Keratinocyte (primary cell): ENCODE measurements at regions not wholly inside any gene's neighbourhood (a gene's known extent, or its start where the extent isn't known, plus 50 kb on each side); places are given as distances from the start of the nearest gene placed in this dataset.

Source experiments
- DNase-seq: peaks from one replicate; pipeline ENCODE4 v3.0.0-alpha.2; 2011; ENCODE audit warnings: low read depth, missing footprints, low spot score
- FAIRE-seq: peaks from 2 replicates; lab custom pipeline; 2011; peaks lifted over from hg19 to GRCh38; lab: Jason Lieb, UNC
- H2AFZ ChIP-seq: 2 replicates; pipeline ENCODE4 v1.6.0; 2012; ENCODE audit warnings: low read length, control low read depth, inconsistent platforms; ENCODE audit not compliant: control insufficient read depth
- H3K27ac ChIP-seq: 2 replicates; pipeline ENCODE4 v1.5.1; 2011; ENCODE audit warnings: low read length; ENCODE audit not compliant: control insufficient read depth, insufficient read depth
- H3K27me3 ChIP-seq: 3 replicates; pipeline ENCODE4 v1.6.0; 2011; ENCODE audit warnings: low read length; ENCODE audit not compliant: control insufficient read depth, insufficient read depth; ENCODE audit errors: extremely low read depth
- H3K36me3 ChIP-seq, 2 experiments: 2 replicates in 1 of 2; 3 replicates in 1 of 2; pipeline ENCODE4 v1.5.1; 2011; ENCODE audit warnings: low read length in 2 of 2, mild to moderate bottlenecking in 1 of 2; ENCODE audit not compliant: control insufficient read depth in 2 of 2, insufficient read depth in 2 of 2; ENCODE audit errors: extremely low read depth in 1 of 2
- H3K4me1 ChIP-seq: 3 replicates; pipeline ENCODE4 v1.5.1; 2011; ENCODE audit warnings: low read length; ENCODE audit not compliant: control insufficient read depth, insufficient read depth; ENCODE audit errors: extremely low read depth
- H3K4me2 ChIP-seq: 3 replicates; pipeline ENCODE4 v1.6.0; 2011; ENCODE audit warnings: low read depth, low read length; ENCODE audit not compliant: control insufficient read depth, insufficient read depth; ENCODE audit errors: extremely low read depth
- H3K4me3 ChIP-seq, 3 experiments: fragments of 200-600 bp in 1 of 3; sonication (generic) in 1 of 3; 2 replicates in 2 of 3; 3 replicates in 1 of 3; pipeline ENCODE4 v1.5.1; 2011 to 2016; ENCODE audit warnings: low read length in 3 of 3, mild to moderate bottlenecking in 3 of 3, control low read depth in 2 of 3, inconsistent platforms in 1 of 3, low read depth in 1 of 3, mixed read lengths in 1 of 3, mixed run types in 1 of 3, moderate library complexity in 1 of 3; ENCODE audit not compliant: control insufficient read depth in 2 of 3, insufficient read depth in 2 of 3; ENCODE audit errors: extremely low read depth in 1 of 3
- H3K79me2 ChIP-seq: 2 replicates; pipeline ENCODE4 v1.6.0; 2012; ENCODE audit warnings: low read length; ENCODE audit not compliant: control insufficient read depth, insufficient read depth
- H3K9ac ChIP-seq: 3 replicates; pipeline ENCODE4 v1.6.0; 2011; ENCODE audit warnings: low read length; ENCODE audit not compliant: control insufficient read depth, insufficient read depth; ENCODE audit errors: extremely low read depth
- H3K9me1 ChIP-seq: 3 replicates; pipeline ENCODE4 v1.6.0; 2011; ENCODE audit warnings: low read length; ENCODE audit not compliant: control insufficient read depth, insufficient read depth; ENCODE audit errors: extremely low read depth
- H3K9me3 ChIP-seq: 2 replicates; pipeline ENCODE4 v1.5.1; 2012; ENCODE audit warnings: low read depth, low read length; ENCODE audit not compliant: control insufficient read depth
- H4K20me1 ChIP-seq: 3 replicates; pipeline ENCODE4 v1.6.0; 2011; ENCODE audit warnings: low read length; ENCODE audit not compliant: control insufficient read depth, insufficient read depth; ENCODE audit errors: extremely low read depth
- EZH2 ChIP-seq: IDR thresholded peaks from one replicate; pipeline ENCODE4 v1.6.1; 2012; ENCODE audit warnings: inconsistent platforms, mild to moderate bottlenecking, low read length, moderate library complexity
- dilution Hi-C: fragments of 300-500 bp; cut with MboI; formaldehyde crosslinking; loops from one replicate; pipeline ENCODE4 v1.7.0; 2020; ENCODE audit warnings: low sequenced_read_pairs; ENCODE audit not compliant: extremely low pct_ligation_motif_present
- TF ChIP-seq, protein P1 (sequence below), 3 experiments: IDR thresholded peaks in 1 of 3; conservative IDR thresholded peaks in 1 of 3; optimal IDR thresholded peaks in 1 of 3; 2 replicates in 2 of 3; 3 replicates in 1 of 3; pipeline versions ENCODE3 to v1.5.1; 2011; ENCODE audit warnings: low read length in 3 of 3, mild to moderate bottlenecking in 3 of 3, moderate library complexity in 2 of 3, control low read depth in 1 of 3, inconsistent platforms in 1 of 3; ENCODE audit not compliant: insufficient read depth in 2 of 3; ENCODE audit errors: extremely low read depth in 1 of 3

DNA sequence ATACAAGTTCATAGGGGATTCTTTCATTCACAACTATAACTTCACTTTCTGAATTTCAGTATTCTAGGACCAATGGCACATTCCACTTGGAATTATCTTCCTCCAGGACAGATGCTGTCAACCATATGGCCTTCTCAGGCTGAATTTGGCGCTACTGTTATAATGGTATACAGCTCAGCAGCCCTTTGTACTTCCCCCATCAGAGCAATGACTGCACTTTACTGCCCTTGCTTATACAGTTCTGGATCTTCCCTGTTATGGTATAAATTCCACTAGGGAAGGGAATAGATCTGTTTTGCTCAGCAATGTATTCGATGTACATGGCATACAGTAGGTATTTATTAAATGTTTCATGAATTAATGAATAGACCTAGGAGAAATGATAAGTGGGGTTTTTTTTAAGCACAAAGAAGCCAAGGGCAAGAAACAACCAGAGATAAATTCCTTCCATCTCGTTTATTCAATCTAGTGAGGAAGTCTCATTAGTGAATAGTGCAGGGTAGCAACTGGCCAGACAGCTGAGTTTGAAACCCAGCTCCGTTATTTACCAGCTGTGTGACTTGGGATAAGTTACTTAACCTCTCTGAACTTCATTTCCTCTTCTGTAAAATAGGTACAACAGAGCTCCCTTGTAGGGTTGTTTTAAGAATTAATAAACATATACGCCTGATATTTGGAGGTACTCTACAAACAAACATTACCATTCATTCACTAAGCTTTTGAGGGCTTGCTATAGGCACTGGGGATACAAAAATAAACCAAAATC lies 97.1 kb upstream of the PRDM1 start:
- no peak overlapping the region for H3K4me3 ChIP-seq

DNA sequence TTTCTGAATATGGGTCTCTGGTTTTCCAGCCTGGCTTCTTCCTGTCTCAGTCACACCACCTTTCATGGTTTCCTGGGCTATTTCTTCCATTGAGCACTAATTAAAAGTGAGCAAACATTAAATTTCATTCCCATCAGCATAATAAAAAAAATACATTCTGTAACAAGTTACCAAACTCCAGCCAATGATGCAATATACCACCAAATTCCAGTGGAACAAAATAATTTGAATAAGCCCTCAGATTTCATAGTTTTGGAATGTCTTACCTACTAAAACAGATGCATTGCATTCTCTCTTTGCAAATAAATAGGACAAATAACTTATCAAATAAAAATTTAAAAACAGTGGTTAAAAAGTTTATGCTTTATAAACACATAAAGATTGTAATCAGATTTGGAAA lies 97.8 kb upstream of the PRDM1 start:
- Histone ChIP-seq H2AFZ (no peak overlapping the region), H3K36me3 (no peaks in the 10 kb centered on the region), H3K9me1 (no peaks in the 10 kb centered on the region), H3K4me1 (peaks cover 32% of the 10 kb centered on the region), H3K9me3 (no peaks in the 10 kb centered on the region), H4K20me1 (no peaks in the 10 kb centered on the region), H3K27me3 (no peaks in the 10 kb centered on the region), H3K4me2 (no peak overlapping the region), H3K79me2 (no peaks in the 10 kb centered on the region), H3K27ac (no peak overlapping the region), H3K9ac (no peak overlapping the region), H3K4me3 (no peak overlapping the region)
- TF ChIP-seq, protein P1, sequence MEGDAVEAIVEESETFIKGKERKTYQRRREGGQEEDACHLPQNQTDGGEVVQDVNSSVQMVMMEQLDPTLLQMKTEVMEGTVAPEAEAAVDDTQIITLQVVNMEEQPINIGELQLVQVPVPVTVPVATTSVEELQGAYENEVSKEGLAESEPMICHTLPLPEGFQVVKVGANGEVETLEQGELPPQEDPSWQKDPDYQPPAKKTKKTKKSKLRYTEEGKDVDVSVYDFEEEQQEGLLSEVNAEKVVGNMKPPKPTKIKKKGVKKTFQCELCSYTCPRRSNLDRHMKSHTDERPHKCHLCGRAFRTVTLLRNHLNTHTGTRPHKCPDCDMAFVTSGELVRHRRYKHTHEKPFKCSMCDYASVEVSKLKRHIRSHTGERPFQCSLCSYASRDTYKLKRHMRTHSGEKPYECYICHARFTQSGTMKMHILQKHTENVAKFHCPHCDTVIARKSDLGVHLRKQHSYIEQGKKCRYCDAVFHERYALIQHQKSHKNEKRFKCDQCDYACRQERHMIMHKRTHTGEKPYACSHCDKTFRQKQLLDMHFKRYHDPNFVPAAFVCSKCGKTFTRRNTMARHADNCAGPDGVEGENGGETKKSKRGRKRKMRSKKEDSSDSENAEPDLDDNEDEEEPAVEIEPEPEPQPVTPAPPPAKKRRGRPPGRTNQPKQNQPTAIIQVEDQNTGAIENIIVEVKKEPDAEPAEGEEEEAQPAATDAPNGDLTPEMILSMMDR (optimal IDR thresholded peaks at IDR 0.05 in 1 of 3, IDR thresholded peaks at IDR 0.05 in 1 of 3, conservative IDR thresholded peaks at IDR 0.05 in 1 of 3; ENCODE audit: extremely low read depth in 1 of 3, insufficient read depth in 2 of 3, low read length in 3 of 3) = no peak
- TF ChIP-seq EZH2 = no peak
- no peak for FAIRE-seq
- DNase-seq = no peak
- dilution Hi-C loops = no loop called here

More for the DNA sequence above, 97.1 kb upstream of the PRDM1 start:
- no peak overlapping the region for H2AFZ ChIP-seq
- dilution Hi-C loops = no loop called here
- peaks cover 32% of the 10 kb centered on the region for H3K4me1 ChIP-seq
- H3K36me3 ChIP-seq = no peaks in the 10 kb centered on the region
- H3K4me2 ChIP-seq = no peak overlapping the region
- no peaks in the 10 kb centered on the region for H3K27me3 ChIP-seq
- no peak for TF ChIP-seq EZH2
- TF ChIP-seq, protein P1 (optimal IDR thresholded peaks at IDR 0.05 in 1 of 3, IDR thresholded peaks at IDR 0.05 in 1 of 3, conservative IDR thresholded peaks at IDR 0.05 in 1 of 3; ENCODE audit: extremely low read depth in 1 of 3, insufficient read depth in 2 of 3, low read length in 3 of 3) = no peak
- no peak overlapping the region for H3K9ac ChIP-seq
- H3K9me3 ChIP-seq = no peaks in the 10 kb centered on the region
- no peaks in the 10 kb centered on the region for H3K9me1 ChIP-seq
- no peak overlapping the region for H3K27ac ChIP-seq
- H3K79me2 ChIP-seq = no peaks in the 10 kb centered on the region
- no peak for FAIRE-seq
- H4K20me1 ChIP-seq = no peaks in the 10 kb centered on the region
- no peak for DNase-seq
